Astrocyte (in vitro differentiated cells and primary cell): ENCODE measurements at regions not wholly inside any gene's neighbourhood (a gene's known extent, or its start where the extent isn't known, plus 50 kb on each side); places are given as distances from the start of the nearest gene placed in this dataset.

Experiments used
- EZH2 ChIP-seq: IDR thresholded peaks from 2 replicates; pipeline ENCODE4 v1.6.1; 2012; ENCODE audit warnings: mild to moderate bottlenecking, low read length, inconsistent platforms; ENCODE audit not compliant: insufficient read depth
- TF ChIP-seq, protein P1 (sequence below): IDR thresholded peaks from 2 replicates; pipeline ENCODE4 v1.5.1; 2011; ENCODE audit warnings: low read depth, mild to moderate bottlenecking, inconsistent platforms, low read length, moderate library complexity; ENCODE audit not compliant: insufficient read depth

DNA sequence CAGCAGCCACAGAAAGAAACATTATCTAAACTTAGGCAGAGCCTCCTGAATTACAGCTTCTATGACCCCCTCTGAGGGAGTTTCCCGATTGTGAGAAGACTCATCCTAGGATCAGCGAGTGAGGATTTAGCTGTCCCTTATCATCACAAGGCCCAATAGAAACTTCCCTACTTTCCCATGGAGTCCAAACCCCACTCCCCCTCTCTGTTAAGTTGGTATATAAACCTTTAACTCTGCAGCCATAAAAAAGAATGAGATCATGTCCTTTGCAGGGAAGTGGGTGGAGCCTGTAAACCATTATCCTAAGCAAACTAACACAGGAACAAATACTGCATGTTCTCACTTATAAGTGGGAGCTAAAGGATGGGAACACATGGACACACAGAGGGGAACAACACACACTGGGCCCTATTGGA is 78.8 kb downstream of the MYL12B start:
- TF ChIP-seq, protein P1, sequence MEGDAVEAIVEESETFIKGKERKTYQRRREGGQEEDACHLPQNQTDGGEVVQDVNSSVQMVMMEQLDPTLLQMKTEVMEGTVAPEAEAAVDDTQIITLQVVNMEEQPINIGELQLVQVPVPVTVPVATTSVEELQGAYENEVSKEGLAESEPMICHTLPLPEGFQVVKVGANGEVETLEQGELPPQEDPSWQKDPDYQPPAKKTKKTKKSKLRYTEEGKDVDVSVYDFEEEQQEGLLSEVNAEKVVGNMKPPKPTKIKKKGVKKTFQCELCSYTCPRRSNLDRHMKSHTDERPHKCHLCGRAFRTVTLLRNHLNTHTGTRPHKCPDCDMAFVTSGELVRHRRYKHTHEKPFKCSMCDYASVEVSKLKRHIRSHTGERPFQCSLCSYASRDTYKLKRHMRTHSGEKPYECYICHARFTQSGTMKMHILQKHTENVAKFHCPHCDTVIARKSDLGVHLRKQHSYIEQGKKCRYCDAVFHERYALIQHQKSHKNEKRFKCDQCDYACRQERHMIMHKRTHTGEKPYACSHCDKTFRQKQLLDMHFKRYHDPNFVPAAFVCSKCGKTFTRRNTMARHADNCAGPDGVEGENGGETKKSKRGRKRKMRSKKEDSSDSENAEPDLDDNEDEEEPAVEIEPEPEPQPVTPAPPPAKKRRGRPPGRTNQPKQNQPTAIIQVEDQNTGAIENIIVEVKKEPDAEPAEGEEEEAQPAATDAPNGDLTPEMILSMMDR: no peak
- no peak for TF ChIP-seq EZH2
